Osteoblast (primary cell): ENCODE measurements at regions not wholly inside any gene's neighbourhood (a gene's known extent, or its start where the extent isn't known, plus 50 kb on each side); places are given as distances from the start of the nearest gene placed in this dataset.

Source experiments
- DNase-seq: peaks from one replicate; pipeline ENCODE4 v3.0.0; 2011; ENCODE audit warnings: low spot score, mixed read lengths; ENCODE audit not compliant: insufficient read length; ENCODE audit errors: missing footprints
- H2AFZ ChIP-seq: 2 replicates; pipeline ENCODE4 v1.6.0; 2011; ENCODE audit warnings: mild to moderate bottlenecking, low read length
- H3K27ac ChIP-seq: 2 replicates; pipeline ENCODE4 v1.5.1; 2011; ENCODE audit warnings: mild to moderate bottlenecking, low read depth, low read length, moderate library complexity
- H3K27me3 ChIP-seq: 2 replicates; pipeline ENCODE4 v1.6.0; 2012; ENCODE audit warnings: mild to moderate bottlenecking, control low read depth, inconsistent platforms, low read length, moderate library complexity; ENCODE audit not compliant: insufficient read depth
- H3K36me3 ChIP-seq: 2 replicates; pipeline ENCODE4 v1.5.1; 2011; ENCODE audit warnings: mild to moderate bottlenecking, low read length, control low read depth, moderate library complexity; ENCODE audit not compliant: insufficient read depth
- H3K4me1 ChIP-seq: 2 replicates; pipeline ENCODE4 v1.5.1; 2011; ENCODE audit warnings: mild to moderate bottlenecking, low read length, control low read depth, moderate library complexity; ENCODE audit not compliant: insufficient read depth
- H3K4me2 ChIP-seq: 2 replicates; pipeline ENCODE4 v1.6.0; 2011; ENCODE audit warnings: mild to moderate bottlenecking, low read length; ENCODE audit not compliant: insufficient read depth
- H3K4me3 ChIP-seq: fragments of 200-600 bp; sonication (generic); 3 replicates; pipeline ENCODE4 v1.5.1; 2012; ENCODE audit warnings: mild to moderate bottlenecking, low read length, inconsistent platforms; ENCODE audit not compliant: insufficient read depth
- H3K79me2 ChIP-seq: 2 replicates; pipeline ENCODE4 v1.6.0; 2012; ENCODE audit warnings: mild to moderate bottlenecking, low read length, control low read depth, inconsistent platforms; ENCODE audit not compliant: insufficient read depth
- H3K9me3 ChIP-seq: 2 replicates; pipeline ENCODE4 v1.5.1; 2011; ENCODE audit warnings: low read depth, low read length, control low read depth
- H4K20me1 ChIP-seq: 2 replicates; pipeline ENCODE4 v1.6.0; 2012; ENCODE audit warnings: mild to moderate bottlenecking, low read length, control low read depth; ENCODE audit not compliant: insufficient read depth
- CTCF ChIP-seq: IDR thresholded peaks from 2 replicates; pipeline ENCODE4 v1.5.1; 2011; ENCODE audit warnings: mild to moderate bottlenecking, low read depth, low read length, moderate library complexity; ENCODE audit errors: extremely low read depth

GRCh38 chr22:48663297-48663696, 1164.4 kb downstream of the BRD1 start:
- no peak overlapping the region for H3K4me2 ChIP-seq
- H3K4me1 ChIP-seq: no peaks in the 10 kb centered on the region
- H3K4me3 ChIP-seq: no peak overlapping the region
- no peaks in the 10 kb centered on the region for H3K27me3 ChIP-seq
- H3K27ac ChIP-seq: no peak overlapping the region
- H3K79me2 ChIP-seq: no peaks in the 10 kb centered on the region
- no peaks in the 10 kb centered on the region for H3K9me3 ChIP-seq
- H4K20me1 ChIP-seq: no peaks in the 10 kb centered on the region
- DNase-seq: peak; percentile 46
- TF ChIP-seq CTCF: peak; percentile 11
- H3K36me3 ChIP-seq: no peaks in the 10 kb centered on the region
- no peak overlapping the region for H2AFZ ChIP-seq

GRCh38 chr22:48662476-48663135, 1165.1 kb downstream of the BRD1 start:
- no peak for TF ChIP-seq CTCF
- H3K9me3 ChIP-seq: no peaks in the 10 kb centered on the region

GRCh38 chr22:48661984-48662383, 1165.7 kb downstream of the BRD1 start:
- DNase-seq: peak; percentile 62
- no peaks in the 10 kb centered on the region for H3K4me1 ChIP-seq
- H4K20me1 ChIP-seq: no peaks in the 10 kb centered on the region
- no peak overlapping the region for H2AFZ ChIP-seq
- TF ChIP-seq CTCF: no peak
- H3K79me2 ChIP-seq: no peaks in the 10 kb centered on the region
- H3K4me3 ChIP-seq: no peak overlapping the region
- no peaks in the 10 kb centered on the region for H3K9me3 ChIP-seq
- no peak overlapping the region for H3K4me2 ChIP-seq
- H3K36me3 ChIP-seq: no peaks in the 10 kb centered on the region
- no peak overlapping the region for H3K27ac ChIP-seq
- no peaks in the 10 kb centered on the region for H3K27me3 ChIP-seq

More at GRCh38 chr22:48662476-48663135, 1165.1 kb downstream of the BRD1 start:
- Histone ChIP-seq H2AFZ (no peak overlapping the region), H3K79me2 (no peaks in the 10 kb centered on the region), H3K4me3 (no peak overlapping the region), H4K20me1 (no peaks in the 10 kb centered on the region), H3K27me3 (no peaks in the 10 kb centered on the region), H3K4me1 (no peaks in the 10 kb centered on the region), H3K36me3 (no peaks in the 10 kb centered on the region), H3K4me2 (no peak overlapping the region), H3K27ac (no peak overlapping the region)
- peak; percentile 77 for DNase-seq

GRCh38 chr22:48660790-48661740, 1166.6 kb downstream of the BRD1 start:
- DNase-seq: peak; percentile 54
- Histone ChIP-seq H4K20me1 (no peaks in the 10 kb centered on the region), H3K4me3 (no peak overlapping the region), H3K79me2 (no peaks in the 10 kb centered on the region), H3K4me2 (no peak overlapping the region), H2AFZ (no peak overlapping the region), H3K27ac (no peak overlapping the region), H3K36me3 (no peaks in the 10 kb centered on the region), H3K4me1 (no peaks in the 10 kb centered on the region), H3K27me3 (no peaks in the 10 kb centered on the region), H3K9me3 (no peaks in the 10 kb centered on the region)
- TF ChIP-seq CTCF: no peak
